ENCODE measurements at regions not wholly inside any gene's neighbourhood (a gene's known extent, or its start where the extent isn't known, plus 50 kb on each side); places are given as distances from the start of the nearest gene placed in this dataset.

GRCh38 chr21:22409571-22409970 is 1411.4 kb downstream of the NCAM2 start:
- TF ChIP-seq SPI1 (IDR thresholded peaks at IDR 0.05; ENCODE audit: borderline replicate concordance, insufficient read depth, low read depth, low read length) (no peak), CHD2 (IDR thresholded peaks at IDR 0.05; ENCODE audit: borderline replicate concordance, low read depth, low read length) (no peak), TCF3 (IDR thresholded peaks at IDR 0.05; ENCODE audit: borderline replicate concordance, insufficient read depth, low read depth, low read length) (no peak), CTCF (IDR thresholded peaks at IDR 0.05 in 2 of 3, conservative IDR thresholded peaks at IDR 0.05 in 1 of 3; ENCODE audit: control insufficient read depth in 2 of 3, extremely low read depth in 1 of 3, insufficient read depth in 1 of 3, low read depth in 3 of 3, low read length in 3 of 3) (no peak), IKZF1 (conservative IDR thresholded peaks at IDR 0.05) (no peak), ATF7 (IDR thresholded peaks at IDR 0.05; ENCODE audit: low read depth) (no peak), POLR2A (IDR thresholded peaks at IDR 0.05; ENCODE audit: low read depth, low read length) (no peak), FOS (IDR thresholded peaks at IDR 0.05; ENCODE audit: borderline replicate concordance, extremely low read depth, insufficient read length) (no peak), JUND (IDR thresholded peaks at IDR 0.05; ENCODE audit: low read depth, low read length) (no peak), ZNF274 (IDR thresholded peaks at IDR 0.05; ENCODE audit: insufficient read depth, insufficient read length) (no peak), CEBPZ (IDR thresholded peaks at IDR 0.05; ENCODE audit: low read depth, low read length) (no peak), ZBTB33 (IDR thresholded peaks at IDR 0.05) (no peak), STAT1 (conservative IDR thresholded peaks at IDR 0.05) (no peak)
